Activated naive CD4-positive, alpha-beta T cell treated with anti-CD3 and anti-CD28 coated beads, Interleukin-2, amount 50 U/mL, for 24 hours (primary cell): ENCODE measurements at regions not wholly inside any gene's neighbourhood (a gene's known extent, or its start where the extent isn't known, plus 50 kb on each side); places are given as distances from the start of the nearest gene placed in this dataset.

Source experiments
- H3K27ac Mint-ChIP-seq: one replicate; pipeline ENCODE4 v1.8.0; 2021; ENCODE audit warnings: mild to moderate bottlenecking, mixed read lengths
- H3K27me3 Mint-ChIP-seq: one replicate; pipeline ENCODE4 v1.8.0; 2021; ENCODE audit warnings: mixed read lengths
- H3K36me3 Mint-ChIP-seq: one replicate; pipeline ENCODE4 v1.8.0; 2021; ENCODE audit warnings: mixed read lengths
- H3K4me1 Mint-ChIP-seq: one replicate; pipeline ENCODE4 v1.8.0; 2021; ENCODE audit warnings: mixed read lengths
- H3K4me3 Mint-ChIP-seq: one replicate; pipeline ENCODE4 v1.8.0; 2021; ENCODE audit warnings: mild to moderate bottlenecking, mixed read lengths
- H3K9me3 Mint-ChIP-seq: one replicate; pipeline ENCODE4 v1.8.0; 2021; ENCODE audit warnings: mixed read lengths

GRCh38 chr3:13222891-13223573 lies 149.8 kb upstream of the IQSEC1 start:
- H3K4me3 Mint-ChIP-seq, result no peak overlapping the region
- no peak overlapping the region for H3K27ac Mint-ChIP-seq
- H3K36me3 Mint-ChIP-seq, result no peaks in the 10 kb centered on the region
- no peaks in the 10 kb centered on the region for H3K9me3 Mint-ChIP-seq
- no peaks in the 10 kb centered on the region for H3K4me1 Mint-ChIP-seq
- H3K27me3 Mint-ChIP-seq, result no peaks in the 10 kb centered on the region

GRCh38 chr3:13222131-13222530 lies 148.9 kb upstream of the IQSEC1 start:
- Mint-ChIP-seq H3K9me3 (no peaks in the 10 kb centered on the region), H3K27me3 (no peaks in the 10 kb centered on the region), H3K4me3 (no peak overlapping the region), H3K27ac (no peak overlapping the region), H3K36me3 (no peaks in the 10 kb centered on the region), H3K4me1 (no peaks in the 10 kb centered on the region)

- no peaks in the 10 kb centered on the region for H3K27me3 Mint-ChIP-seq
- H3K4me3 Mint-ChIP-seq, result no peak overlapping the region
- no peaks in the 10 kb centered on the region for H3K36me3 Mint-ChIP-seq
- H3K4me1 Mint-ChIP-seq, result no peaks in the 10 kb centered on the region
- H3K9me3 Mint-ChIP-seq, result no peaks in the 10 kb centered on the region
- H3K27ac Mint-ChIP-seq, result no peak overlapping the region
These were observed 148.3 kb upstream of the IQSEC1 start for GRCh38 chr3:13221491-13222061.

GRCh38 chr3:13220991-13221390 lies 147.8 kb upstream of the IQSEC1 start:
- no peak overlapping the region for H3K27ac Mint-ChIP-seq
- no peak overlapping the region for H3K4me3 Mint-ChIP-seq
- no peaks in the 10 kb centered on the region for H3K4me1 Mint-ChIP-seq
- H3K9me3 Mint-ChIP-seq, result no peaks in the 10 kb centered on the region
- no peaks in the 10 kb centered on the region for H3K36me3 Mint-ChIP-seq
- no peaks in the 10 kb centered on the region for H3K27me3 Mint-ChIP-seq

GRCh38 chr3:13219902-13220296 lies 146.7 kb upstream of the IQSEC1 start:
- Mint-ChIP-seq H3K27ac (no peak overlapping the region), H3K9me3 (no peaks in the 10 kb centered on the region), H3K27me3 (no peaks in the 10 kb centered on the region), H3K4me1 (no peaks in the 10 kb centered on the region), H3K4me3 (no peak overlapping the region), H3K36me3 (no peaks in the 10 kb centered on the region)

GRCh38 chr3:13219077-13219901 lies 146.1 kb upstream of the IQSEC1 start:
- Mint-ChIP-seq H3K9me3 (no peaks in the 10 kb centered on the region), H3K4me1 (no peaks in the 10 kb centered on the region), H3K4me3 (no peak overlapping the region), H3K36me3 (no peaks in the 10 kb centered on the region), H3K27me3 (no peaks in the 10 kb centered on the region), H3K27ac (no peak overlapping the region)

- Mint-ChIP-seq H3K36me3 (no peaks in the 10 kb centered on the region), H3K4me1 (no peaks in the 10 kb centered on the region), H3K27ac (no peak overlapping the region), H3K9me3 (no peaks in the 10 kb centered on the region), H3K4me3 (no peak overlapping the region), H3K27me3 (no peaks in the 10 kb centered on the region)
These were observed 145.3 kb upstream of the IQSEC1 start for GRCh38 chr3:13218541-13218908.

GRCh38 chr3:13217736-13218540 lies 144.7 kb upstream of the IQSEC1 start:
- H3K27me3 Mint-ChIP-seq, result no peaks in the 10 kb centered on the region
- H3K36me3 Mint-ChIP-seq, result no peaks in the 10 kb centered on the region
- H3K27ac Mint-ChIP-seq, result no peak overlapping the region
- no peaks in the 10 kb centered on the region for H3K4me1 Mint-ChIP-seq
- no peaks in the 10 kb centered on the region for H3K9me3 Mint-ChIP-seq
- no peak overlapping the region for H3K4me3 Mint-ChIP-seq

- H3K9me3 Mint-ChIP-seq, result no peaks in the 10 kb centered on the region
- H3K4me1 Mint-ChIP-seq, result no peaks in the 10 kb centered on the region
- H3K27me3 Mint-ChIP-seq, result no peaks in the 10 kb centered on the region
- no peaks in the 10 kb centered on the region for H3K36me3 Mint-ChIP-seq
- no peak overlapping the region for H3K27ac Mint-ChIP-seq
- H3K4me3 Mint-ChIP-seq, result no peak overlapping the region
These were observed 144.0 kb upstream of the IQSEC1 start for GRCh38 chr3:13217253-13217652.

- H3K36me3 Mint-ChIP-seq, result no peaks in the 10 kb centered on the region
- no peak overlapping the region for H3K4me3 Mint-ChIP-seq
- no peaks in the 10 kb centered on the region for H3K4me1 Mint-ChIP-seq
- H3K27ac Mint-ChIP-seq, result no peak overlapping the region
- H3K9me3 Mint-ChIP-seq, result no peaks in the 10 kb centered on the region
- H3K27me3 Mint-ChIP-seq, result no peaks in the 10 kb centered on the region
These were observed 142.8 kb upstream of the IQSEC1 start for GRCh38 chr3:13215940-13216546.

GRCh38 chr3:13214847-13215472 lies 141.7 kb upstream of the IQSEC1 start:
- no peak overlapping the region for H3K4me3 Mint-ChIP-seq
- H3K4me1 Mint-ChIP-seq, result no peaks in the 10 kb centered on the region
- no peak overlapping the region for H3K27ac Mint-ChIP-seq
- H3K9me3 Mint-ChIP-seq, result no peaks in the 10 kb centered on the region
- no peaks in the 10 kb centered on the region for H3K36me3 Mint-ChIP-seq
- H3K27me3 Mint-ChIP-seq, result no peaks in the 10 kb centered on the region

GRCh38 chr3:13213911-13214846 lies 140.9 kb upstream of the IQSEC1 start:
- no peaks in the 10 kb centered on the region for H3K36me3 Mint-ChIP-seq
- no peaks in the 10 kb centered on the region for H3K27me3 Mint-ChIP-seq
- H3K27ac Mint-ChIP-seq, result no peak overlapping the region
- H3K9me3 Mint-ChIP-seq, result no peaks in the 10 kb centered on the region
- H3K4me1 Mint-ChIP-seq, result no peaks in the 10 kb centered on the region
- no peak overlapping the region for H3K4me3 Mint-ChIP-seq

GRCh38 chr3:13213490-13213889 lies 140.3 kb upstream of the IQSEC1 start:
- no peaks in the 10 kb centered on the region for H3K9me3 Mint-ChIP-seq
- H3K4me3 Mint-ChIP-seq, result no peak overlapping the region
- no peaks in the 10 kb centered on the region for H3K36me3 Mint-ChIP-seq
- no peaks in the 10 kb centered on the region for H3K27me3 Mint-ChIP-seq
- no peaks in the 10 kb centered on the region for H3K4me1 Mint-ChIP-seq
- no peak overlapping the region for H3K27ac Mint-ChIP-seq

- Mint-ChIP-seq H3K36me3 (no peaks in the 10 kb centered on the region), H3K27ac (no peak overlapping the region), H3K9me3 (no peaks in the 10 kb centered on the region), H3K4me1 (no peaks in the 10 kb centered on the region), H3K27me3 (peaks cover 8% of the 10 kb centered on the region), H3K4me3 (no peak overlapping the region)
These were observed 138.5 kb upstream of the IQSEC1 start for GRCh38 chr3:13211605-13212210.
